Neural progenitor cell (in vitro differentiated cells): ENCODE measurements at regions not wholly inside any gene's neighbourhood (a gene's known extent, or its start where the extent isn't known, plus 50 kb on each side); places are given as distances from the start of the nearest gene placed in this dataset.

Experiments used
- DNase-seq: peaks from one replicate; pipeline ENCODE4 v3.0.0-alpha.2; 2016; ENCODE audit warnings: low spot score
- H2AFZ ChIP-seq: fragments of 200-600 bp; sonication (generic); replicated peaks from 2 replicates; pipeline ENCODE4 v1.6.1; 2016; ENCODE audit warnings: antibody characterized with exemption
- H3F3A ChIP-seq: fragments of 200-600 bp; sonication (generic); 2 replicates; pipeline ENCODE4 v1.6.1; 2016; ENCODE audit warnings: antibody characterized with exemption, low read depth
- H3K27ac ChIP-seq: fragments of 200-600 bp; sonication (generic); 2 replicates; pipeline ENCODE4 v1.5.1; 2016; ENCODE audit warnings: mild to moderate bottlenecking
- H3K27me3 ChIP-seq: fragments of 200-600 bp; sonication (generic); 2 replicates; pipeline ENCODE4 v1.6.1; 2016; ENCODE audit warnings: mild to moderate bottlenecking, moderate library complexity
- H3K36me3 ChIP-seq: fragments of 200-600 bp; sonication (generic); 2 replicates; pipeline ENCODE4 v1.5.1; 2016
- H3K4me1 ChIP-seq: fragments of 200-600 bp; sonication (generic); 2 replicates; pipeline ENCODE4 v1.6.1; 2016; ENCODE audit warnings: mixed run types
- H3K4me2 ChIP-seq: fragments of 200-600 bp; sonication (generic); 2 replicates; pipeline ENCODE4 v1.6.1; 2016
- H3K4me3 ChIP-seq: fragments of 200-600 bp; sonication (generic); 2 replicates; pipeline ENCODE4 v1.5.1; 2016
- H3K79me2 ChIP-seq: fragments of 200-600 bp; sonication (generic); 2 replicates; pipeline ENCODE4 v1.6.1; 2016; ENCODE audit warnings: low read depth
- H3K9ac ChIP-seq: fragments of 200-600 bp; sonication (generic); 2 replicates; pipeline ENCODE4 v1.6.1; 2016
- H3K9me3 ChIP-seq: fragments of 200-600 bp; sonication (generic); 2 replicates; pipeline ENCODE4 v1.5.1; 2016; ENCODE audit warnings: low read depth
- H4K20me1 ChIP-seq: fragments of 200-600 bp; sonication (generic); 2 replicates; pipeline ENCODE4 v1.6.1; 2016; ENCODE audit warnings: low read depth
- H3K27ac Mint-ChIP-seq: 3 replicates; pipeline ENCODE4 v1.8.0; 2021; ENCODE audit warnings: mixed read lengths
- H3K27me3 Mint-ChIP-seq: 2 replicates; pipeline ENCODE4 v1.8.0; 2022; ENCODE audit warnings: low read depth, mild to moderate bottlenecking, inconsistent platforms, moderate library complexity, mixed read lengths; ENCODE audit not compliant: insufficient read depth
- H3K36me3 Mint-ChIP-seq: 3 replicates; pipeline ENCODE4 v1.8.0; 2021; ENCODE audit warnings: mixed read lengths
- H3K4me1 Mint-ChIP-seq: 3 replicates; pipeline ENCODE4 v1.8.0; 2021; ENCODE audit warnings: mixed read lengths
- H3K4me3 Mint-ChIP-seq: 3 replicates; pipeline ENCODE4 v1.8.0; 2021; ENCODE audit warnings: mild to moderate bottlenecking, moderate library complexity, mixed read lengths
- H3K9me3 Mint-ChIP-seq: 3 replicates; pipeline ENCODE4 v1.8.0; 2020; ENCODE audit warnings: mixed read lengths
- CTCF ChIP-seq: fragments of 200-600 bp; sonication (generic); IDR thresholded peaks from 2 replicates; pipeline ENCODE4 v1.5.1; 2017; ENCODE audit warnings: antibody characterized with exemption, mild to moderate bottlenecking
- EZH2 ChIP-seq: fragments of 200-600 bp; sonication (generic); IDR thresholded peaks from 2 replicates; pipeline ENCODE4 v1.6.1; 2017; ENCODE audit warnings: antibody characterized with exemption, mild to moderate bottlenecking, moderate library complexity
- EZH2phosphoT487 ChIP-seq: fragments of 200-600 bp; sonication (generic); IDR thresholded peaks from 2 replicates; pipeline ENCODE4 v1.6.1; 2017; ENCODE audit warnings: antibody characterized with exemption

- Histone ChIP-seq H3K9me3 (no peaks in the 10 kb centered on the region), H4K20me1 (no peaks in the 10 kb centered on the region), H3K27me3 (no peaks in the 10 kb centered on the region), H2AFZ (no peak overlapping the region), H3K4me2 (no peak overlapping the region), H3F3A (no peaks in the 10 kb centered on the region), H3K79me2 (no peaks in the 10 kb centered on the region), H3K27ac (no peak overlapping the region), H3K4me1 (no peaks in the 10 kb centered on the region), H3K9ac (no peak overlapping the region), H3K36me3 (no peaks in the 10 kb centered on the region), H3K4me3 (no peak overlapping the region)
- no peak for DNase-seq
- Mint-ChIP-seq H3K27ac (no peak overlapping the region), H3K27me3 (peaks cover 5% of the 10 kb centered on the region), H3K9me3 (no peaks in the 10 kb centered on the region), H3K36me3 (no peaks in the 10 kb centered on the region), H3K4me3 (no peak overlapping the region), H3K4me1 (peaks cover 5% of the 10 kb centered on the region)
- TF ChIP-seq EZH2phosphoT487 (no peak), EZH2 (no peak), CTCF (no peak)
Observed at GRCh38 chr22:48054596-48054995, 1292.1 kb downstream of the TBC1D22A start.

- Histone ChIP-seq H3K9me3 (no peaks in the 10 kb centered on the region), H3K36me3 (no peaks in the 10 kb centered on the region), H3K4me1 (no peaks in the 10 kb centered on the region), H2AFZ (no peak overlapping the region), H3K27ac (no peak overlapping the region), H3K4me2 (no peak overlapping the region), H3K9ac (no peak overlapping the region), H3K4me3 (no peak overlapping the region), H3F3A (no peaks in the 10 kb centered on the region), H3K79me2 (no peaks in the 10 kb centered on the region), H4K20me1 (no peaks in the 10 kb centered on the region), H3K27me3 (no peaks in the 10 kb centered on the region)
- Mint-ChIP-seq H3K27me3 (peaks cover 5% of the 10 kb centered on the region), H3K9me3 (no peaks in the 10 kb centered on the region), H3K27ac (no peak overlapping the region), H3K4me1 (peaks cover 5% of the 10 kb centered on the region), H3K36me3 (no peaks in the 10 kb centered on the region), H3K4me3 (no peak overlapping the region)
- DNase-seq, result no peak
- no peak for TF ChIP-seq EZH2
- TF ChIP-seq EZH2phosphoT487, result no peak
- TF ChIP-seq CTCF, result no peak
Observed at GRCh38 chr22:48053973-48054372, 1291.5 kb downstream of the TBC1D22A start.

GRCh38 chr22:48053486-48053885 lies 1291.0 kb downstream of the TBC1D22A start:
- H3K9me3 Mint-ChIP-seq, result no peaks in the 10 kb centered on the region
- DNase-seq, result no peak
- Histone ChIP-seq H3K27ac (no peak overlapping the region), H3K79me2 (no peaks in the 10 kb centered on the region), H2AFZ (no peak overlapping the region), H3K9ac (no peak overlapping the region), H3K9me3 (no peaks in the 10 kb centered on the region), H3K4me2 (no peak overlapping the region), H4K20me1 (no peaks in the 10 kb centered on the region), H3F3A (no peaks in the 10 kb centered on the region), H3K27me3 (no peaks in the 10 kb centered on the region), H3K4me3 (no peak overlapping the region), H3K36me3 (no peaks in the 10 kb centered on the region), H3K4me1 (no peaks in the 10 kb centered on the region)
- no peak overlapping the region for H3K4me3 Mint-ChIP-seq
- TF ChIP-seq EZH2 (no peak), EZH2phosphoT487 (no peak), CTCF (no peak)
- peaks cover 8% of the 10 kb centered on the region for H3K4me1 Mint-ChIP-seq
- H3K27ac Mint-ChIP-seq, result no peak overlapping the region
- peaks cover 5% of the 10 kb centered on the region for H3K27me3 Mint-ChIP-seq
- no peaks in the 10 kb centered on the region for H3K36me3 Mint-ChIP-seq

- Mint-ChIP-seq H3K27me3 (peaks cover 5% of the 10 kb centered on the region), H3K27ac (no peak overlapping the region), H3K9me3 (no peaks in the 10 kb centered on the region), H3K4me1 (peaks cover 8% of the 10 kb centered on the region), H3K4me3 (no peak overlapping the region), H3K36me3 (no peaks in the 10 kb centered on the region)
- Histone ChIP-seq H3K4me2 (no peak overlapping the region), H3K79me2 (no peaks in the 10 kb centered on the region), H3K27ac (no peak overlapping the region), H2AFZ (no peak overlapping the region), H3K36me3 (no peaks in the 10 kb centered on the region), H3K27me3 (no peaks in the 10 kb centered on the region), H3K9me3 (no peaks in the 10 kb centered on the region), H3K4me3 (no peak overlapping the region), H3F3A (no peaks in the 10 kb centered on the region), H3K4me1 (no peaks in the 10 kb centered on the region), H3K9ac (no peak overlapping the region), H4K20me1 (no peaks in the 10 kb centered on the region)
- TF ChIP-seq EZH2, result no peak
- no peak for TF ChIP-seq CTCF
- TF ChIP-seq EZH2phosphoT487, result no peak
- no peak for DNase-seq
Observed at GRCh38 chr22:48052621-48052890, 1290.1 kb downstream of the TBC1D22A start.
